ENCODE measurements at regions not wholly inside any gene's neighbourhood (a gene's known extent, or its start where the extent isn't known, plus 50 kb on each side); places are given as distances from the start of the nearest gene placed in this dataset.
"Not testable (repeated sequence)": the region's sequence is repeated elsewhere in the genome, so short reads cannot be mapped to it uniquely, and the experiment has no call there.

DNA sequence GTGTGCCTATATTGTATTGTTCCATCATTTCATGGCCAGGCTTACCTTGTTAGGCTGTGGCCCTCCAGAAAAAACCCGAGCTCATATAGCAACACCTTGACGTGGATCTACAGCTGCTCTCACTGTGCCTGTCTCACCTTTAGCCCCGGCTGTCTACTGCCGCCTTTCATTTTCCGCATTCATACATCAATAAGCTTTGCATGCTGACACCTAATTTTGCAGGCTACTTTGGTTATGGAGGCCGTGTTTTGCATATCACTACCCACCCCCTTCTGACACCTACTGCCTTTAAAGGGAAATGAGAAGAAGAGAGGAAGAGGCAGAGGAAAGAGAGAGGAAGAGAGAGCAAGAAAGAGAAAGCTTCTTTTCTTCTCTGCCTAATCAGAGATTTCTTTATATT is 702.9 kb downstream of the BCL11A start:
- H3K4me1 Mint-ChIP-seq (ENCODE audit: low read depth), result no peaks in the 10 kb centered on the region
- ChIA-PET POLR2A (interaction anchor here (0.6 kb wide), 1 partner anchor 113 kb away, joined by 3 read pairs; no protein-coding TSS in a partner anchor), CTCF (interaction anchor here (0.6 kb wide), 1 partner anchor 500 kb away, joined by 3 read pairs; no protein-coding TSS in a partner anchor)
- DNase-seq, result no peak
- no peaks in the 10 kb centered on the region for H3K27me3 Mint-ChIP-seq (ENCODE audit: low read depth)
- no peak overlapping the region for H3K27ac Mint-ChIP-seq
- ATAC-seq, result no peak
- no peaks in the 10 kb centered on the region for H3K36me3 Mint-ChIP-seq (ENCODE audit: low read depth)
- H3K9me3 Mint-ChIP-seq (ENCODE audit: insufficient read depth), result no peaks in the 10 kb centered on the region
- H3K4me3 Mint-ChIP-seq, result no peak overlapping the region

DNA sequence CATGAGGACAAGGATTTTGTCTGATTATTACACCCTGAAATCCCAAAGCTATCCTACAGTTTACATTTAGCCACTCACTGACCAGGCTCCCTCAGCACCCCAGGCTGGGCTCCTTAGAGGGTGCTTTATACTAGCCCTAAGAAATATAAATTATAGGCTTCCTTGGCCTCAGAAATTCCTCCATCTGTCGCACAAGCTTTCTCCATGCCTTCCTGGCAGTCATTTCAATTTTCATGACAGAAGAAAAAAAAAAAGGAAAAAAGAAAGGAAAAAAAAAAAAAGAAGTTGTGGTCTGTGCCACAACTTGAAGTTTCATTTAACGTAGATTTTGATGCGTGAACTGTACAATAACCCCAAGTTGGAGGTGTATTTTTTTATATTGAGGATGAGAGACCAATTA is 719.5 kb downstream of the BCL11A start:
- H3K27me3 Mint-ChIP-seq (ENCODE audit: low read depth), result no peaks in the 10 kb centered on the region
- H3K4me3 Mint-ChIP-seq, result no peak overlapping the region
- no peaks in the 10 kb centered on the region for H3K4me1 Mint-ChIP-seq (ENCODE audit: low read depth)
- H3K9me3 Mint-ChIP-seq (ENCODE audit: insufficient read depth), result peaks cover 3% of the 10 kb centered on the region
- DNase-seq, result no peak
- ATAC-seq, result no peak
- CTCF ChIA-PET, result no interaction called here
- POLR2A ChIA-PET, result no interaction called here
- no peak overlapping the region for H3K27ac Mint-ChIP-seq
- no peaks in the 10 kb centered on the region for H3K36me3 Mint-ChIP-seq (ENCODE audit: low read depth)

DNA sequence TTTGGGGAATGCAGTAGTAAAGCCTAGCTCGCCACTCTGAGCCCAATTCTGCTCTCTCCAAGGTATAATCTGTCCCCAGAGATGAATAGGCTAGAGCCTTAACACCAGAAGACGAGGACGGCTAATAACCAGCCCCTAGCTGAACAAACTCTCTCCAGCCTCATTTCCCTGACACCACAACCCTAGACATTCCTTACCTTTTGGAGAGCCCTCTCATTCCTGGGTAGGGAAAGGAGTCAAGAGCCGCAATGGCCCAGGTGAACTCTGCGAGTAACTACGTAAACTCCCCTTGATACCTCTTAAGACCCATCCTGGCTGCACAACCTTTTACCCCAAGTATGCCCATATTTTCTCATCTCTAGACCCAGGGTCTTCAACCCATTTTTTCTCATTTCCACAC is 722.9 kb downstream of the BCL11A start:
- no peak overlapping the region for H3K27ac Mint-ChIP-seq

DNA sequence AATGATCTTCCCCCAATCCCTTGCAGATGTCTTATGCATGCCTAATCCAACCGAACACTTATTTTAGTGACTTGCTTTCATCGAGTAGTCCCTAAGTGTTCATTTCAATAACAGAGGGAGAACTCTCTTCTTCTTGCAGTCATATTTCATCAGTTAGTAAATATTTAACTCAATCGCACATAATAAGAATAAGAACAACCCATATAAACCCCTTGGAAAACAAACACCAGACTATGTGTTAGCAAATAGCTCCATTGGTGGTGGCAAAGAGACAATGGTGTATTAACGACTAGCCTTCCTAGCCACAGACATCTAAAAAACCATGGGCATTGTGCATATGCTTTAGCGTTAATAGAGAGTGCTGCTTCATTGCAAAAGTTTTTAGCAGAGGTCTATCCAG is 725.8 kb downstream of the BCL11A start:
- Mint-ChIP-seq H3K27ac (no peak overlapping the region), H3K4me3 (no peak overlapping the region), H3K9me3 (ENCODE audit: insufficient read depth) (peaks cover 2% of the 10 kb centered on the region), H3K36me3 (ENCODE audit: low read depth) (no peaks in the 10 kb centered on the region), H3K27me3 (ENCODE audit: low read depth) (no peaks in the 10 kb centered on the region), H3K4me1 (ENCODE audit: low read depth) (no peaks in the 10 kb centered on the region)
- ChIA-PET POLR2A (no interaction called here), CTCF (interaction anchor here (0.9 kb wide), 1 partner anchor 10 kb away, joined by 3 read pairs; no protein-coding TSS in a partner anchor)
- DNase-seq (no peak), ATAC-seq (no peak)

More for the DNA sequence above, 722.9 kb downstream of the BCL11A start:
- H3K4me1 Mint-ChIP-seq (ENCODE audit: low read depth), result no peaks in the 10 kb centered on the region
- CTCF ChIA-PET, result no interaction called here
- H3K4me3 Mint-ChIP-seq, result no peak overlapping the region
- H3K27me3 Mint-ChIP-seq (ENCODE audit: low read depth), result no peaks in the 10 kb centered on the region
- H3K36me3 Mint-ChIP-seq (ENCODE audit: low read depth), result no peaks in the 10 kb centered on the region
- peaks cover 3% of the 10 kb centered on the region for H3K9me3 Mint-ChIP-seq (ENCODE audit: insufficient read depth)
- ATAC-seq (no peak), DNase-seq (no peak)
- POLR2A ChIA-PET, result no interaction called here

DNA sequence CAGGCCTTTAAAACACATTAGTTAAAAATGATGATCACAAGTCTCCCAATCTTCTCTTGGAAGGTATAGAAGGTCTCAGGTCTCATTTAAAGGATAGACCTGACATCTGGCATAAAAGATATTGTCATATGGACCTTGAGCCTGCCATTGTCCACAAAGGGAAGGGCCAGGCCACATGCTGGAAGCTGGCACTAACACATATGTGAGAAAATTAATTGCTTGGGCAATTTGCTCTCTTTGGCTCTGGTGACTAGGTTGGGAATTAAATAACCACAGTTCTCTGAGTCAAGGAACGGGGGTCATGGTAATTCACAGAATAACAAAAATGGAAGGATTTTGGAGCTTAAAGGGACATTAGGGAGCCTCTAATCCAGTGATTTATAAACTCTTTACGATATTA is 727.3 kb downstream of the BCL11A start:
- no peaks in the 10 kb centered on the region for H3K36me3 Mint-ChIP-seq (ENCODE audit: low read depth)
- CTCF ChIA-PET, result no interaction called here
- POLR2A ChIA-PET, result no interaction called here
- H3K9me3 Mint-ChIP-seq (ENCODE audit: insufficient read depth), result no peaks in the 10 kb centered on the region
- no peak for DNase-seq
- no peaks in the 10 kb centered on the region for H3K4me1 Mint-ChIP-seq (ENCODE audit: low read depth)
- no peaks in the 10 kb centered on the region for H3K27me3 Mint-ChIP-seq (ENCODE audit: low read depth)
- no peak for ATAC-seq
- H3K27ac Mint-ChIP-seq, result no peak overlapping the region
- no peak overlapping the region for H3K4me3 Mint-ChIP-seq

DNA sequence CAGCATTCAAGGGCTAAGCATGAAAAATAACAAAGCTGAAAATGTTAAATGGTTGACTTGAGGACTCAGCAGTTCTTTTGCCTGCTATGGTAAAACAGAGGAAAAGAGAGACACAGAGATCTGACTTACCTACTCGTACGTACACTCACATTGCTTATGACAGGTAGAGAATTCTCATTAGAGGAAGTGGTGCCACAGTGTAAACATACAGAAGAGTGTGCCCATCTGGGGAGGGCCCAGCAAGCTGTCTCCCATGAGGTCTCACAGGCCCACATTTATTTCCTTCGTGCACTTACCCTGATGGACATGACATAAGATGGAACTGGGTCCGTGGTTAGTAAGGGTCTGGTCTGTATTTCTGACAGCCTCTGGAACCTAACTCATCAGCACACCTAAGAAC is 729.1 kb downstream of the BCL11A start:
- ATAC-seq (no peak), DNase-seq (no peak)
- Mint-ChIP-seq H3K4me1 (ENCODE audit: low read depth) (no peaks in the 10 kb centered on the region), H3K4me3 (no peak overlapping the region), H3K27ac (no peak overlapping the region), H3K9me3 (ENCODE audit: insufficient read depth) (no peaks in the 10 kb centered on the region), H3K36me3 (ENCODE audit: low read depth) (no peaks in the 10 kb centered on the region), H3K27me3 (ENCODE audit: low read depth) (no peaks in the 10 kb centered on the region)
- ChIA-PET POLR2A (no interaction called here), CTCF (interaction anchor here (1.0 kb wide), 1 partner anchor 205 kb away, joined by 3 read pairs; no protein-coding TSS in a partner anchor)

DNA sequence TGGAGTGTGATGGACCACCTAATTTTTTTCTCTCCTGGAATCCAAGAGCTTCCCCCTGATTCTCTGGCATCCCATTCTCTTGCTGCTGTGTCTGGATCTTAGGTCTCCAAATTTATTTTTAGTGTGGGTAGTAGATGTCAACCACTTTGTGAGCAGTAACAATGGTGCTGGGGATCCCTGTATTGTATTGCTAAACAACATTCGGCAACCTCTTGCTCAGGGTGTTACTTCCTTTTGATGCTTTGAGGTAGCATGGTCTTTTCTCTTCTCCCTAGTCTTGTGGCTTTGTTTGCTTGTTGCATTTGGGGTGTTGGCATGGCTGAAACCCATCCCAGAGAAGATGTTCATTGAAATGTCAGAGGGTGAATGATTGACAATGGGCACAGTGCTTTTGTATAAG is 737.4 kb downstream of the BCL11A start:
- ATAC-seq (no peak), DNase-seq (no peak)
- ChIA-PET POLR2A (no interaction called here), CTCF (no interaction called here)
- Mint-ChIP-seq H3K27me3 (ENCODE audit: low read depth) (no peaks in the 10 kb centered on the region), H3K4me1 (ENCODE audit: low read depth) (no peaks in the 10 kb centered on the region), H3K36me3 (ENCODE audit: low read depth) (no peaks in the 10 kb centered on the region), H3K4me3 (no peak overlapping the region), H3K27ac (no peak overlapping the region), H3K9me3 (ENCODE audit: insufficient read depth) (no peaks in the 10 kb centered on the region)

DNA sequence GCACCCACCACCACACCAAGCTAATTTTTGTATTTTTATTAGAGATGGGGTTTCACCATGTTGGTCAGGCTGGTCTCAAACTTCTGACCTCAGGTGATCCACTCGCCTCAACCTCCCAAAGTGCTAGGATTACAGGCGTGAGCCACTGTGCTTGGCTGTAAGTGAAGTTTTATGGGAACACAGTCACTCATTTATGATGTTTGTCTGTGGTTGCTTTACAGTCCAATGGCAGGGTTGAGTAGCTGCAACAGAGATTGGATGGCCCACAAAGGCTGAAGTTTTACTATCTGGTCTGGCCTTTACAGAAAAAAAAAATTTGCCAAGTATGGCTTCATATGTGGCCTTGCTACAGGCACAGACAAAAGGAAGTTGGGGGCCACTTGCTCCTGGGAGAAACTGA is 743.2 kb downstream of the BCL11A start:
- H3K9me3 Mint-ChIP-seq (ENCODE audit: insufficient read depth); H3K27me3 Mint-ChIP-seq (ENCODE audit: low read depth); H3K36me3 Mint-ChIP-seq (ENCODE audit: low read depth); DNase-seq; H3K4me3 Mint-ChIP-seq; POLR2A ChIA-PET; ATAC-seq; CTCF ChIA-PET; H3K4me1 Mint-ChIP-seq (ENCODE audit: low read depth); H3K27ac Mint-ChIP-seq: not testable (repeated sequence)

DNA sequence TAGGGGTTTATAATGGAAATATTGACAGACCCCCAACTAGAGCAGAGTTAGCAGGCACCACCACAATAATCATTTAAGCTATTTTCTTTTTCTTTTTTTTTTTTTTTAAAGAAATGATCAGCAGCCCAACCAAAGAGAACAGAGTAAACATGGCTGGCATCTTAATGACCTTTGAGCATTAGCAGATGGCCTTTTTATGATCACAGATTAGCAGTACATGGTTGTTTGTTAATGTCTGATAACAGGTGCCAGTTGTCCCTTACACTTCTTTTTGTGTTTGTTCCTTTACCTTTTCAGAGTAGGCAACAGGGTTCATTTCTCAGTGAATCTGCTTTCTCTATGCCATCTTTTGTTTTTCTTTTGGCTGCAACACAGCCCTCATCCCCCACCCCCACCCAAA is 747.0 kb downstream of the BCL11A start:
- CTCF ChIA-PET, result no interaction called here
- Mint-ChIP-seq H3K36me3 (ENCODE audit: low read depth) (no peaks in the 10 kb centered on the region), H3K27ac (no peak overlapping the region), H3K4me1 (ENCODE audit: low read depth) (no peaks in the 10 kb centered on the region), H3K4me3 (no peak overlapping the region), H3K27me3 (ENCODE audit: low read depth) (no peaks in the 10 kb centered on the region), H3K9me3 (ENCODE audit: insufficient read depth) (no peaks in the 10 kb centered on the region)
- ATAC-seq, result no peak
- POLR2A ChIA-PET, result no interaction called here
- no peak for DNase-seq

DNA sequence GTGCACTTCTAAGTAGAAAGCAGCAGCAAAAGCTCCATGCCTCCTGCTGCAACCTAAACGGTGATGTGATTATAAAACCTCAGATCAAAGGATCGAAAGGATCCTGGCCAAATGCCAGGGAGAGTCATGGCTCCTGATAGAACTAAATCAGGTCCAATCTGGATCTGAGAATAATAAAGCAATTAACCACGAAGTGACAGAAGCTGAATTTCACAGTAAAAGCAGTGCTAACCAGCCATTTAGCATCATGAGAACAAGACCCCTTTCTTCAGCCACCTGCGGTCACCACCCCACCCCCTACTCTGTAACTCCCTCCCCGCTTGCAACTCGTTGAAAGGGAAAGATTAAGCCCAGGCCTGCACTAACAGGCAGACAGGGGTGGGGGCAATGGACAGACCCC is 748.7 kb downstream of the BCL11A start:
- Mint-ChIP-seq H3K27me3 (ENCODE audit: low read depth) (no peaks in the 10 kb centered on the region), H3K36me3 (ENCODE audit: low read depth) (no peaks in the 10 kb centered on the region), H3K9me3 (ENCODE audit: insufficient read depth) (peaks cover 6% of the 10 kb centered on the region)

DNA sequence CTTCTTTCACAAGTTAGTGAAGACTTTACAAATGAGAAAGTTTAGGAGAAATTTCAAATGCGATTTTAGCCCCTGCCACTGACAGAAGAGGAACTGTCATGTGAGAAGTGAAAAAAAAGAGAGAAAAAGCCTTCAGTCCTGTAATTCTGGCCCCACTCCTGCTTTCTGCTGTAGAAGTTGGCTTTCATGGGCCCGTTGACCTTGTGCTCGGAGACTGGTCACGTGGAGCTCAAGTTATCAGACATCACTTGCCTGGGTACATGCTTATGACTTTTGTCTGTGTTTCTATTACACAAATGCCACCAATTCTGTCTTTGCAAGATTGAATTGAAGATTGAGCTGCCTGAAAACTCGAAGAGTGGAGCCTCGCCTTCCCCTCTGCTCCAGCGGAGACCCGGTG is 749.9 kb downstream of the BCL11A start:
- no peaks in the 10 kb centered on the region for H3K4me1 Mint-ChIP-seq (ENCODE audit: low read depth)
- POLR2A ChIA-PET, result no interaction called here
- H3K27ac Mint-ChIP-seq, result no peak overlapping the region
- H3K9me3 Mint-ChIP-seq (ENCODE audit: insufficient read depth), result peaks cover 6% of the 10 kb centered on the region
- DNase-seq (no peak), ATAC-seq (no peak)
- no peak overlapping the region for H3K4me3 Mint-ChIP-seq
- H3K27me3 Mint-ChIP-seq (ENCODE audit: low read depth), result no peaks in the 10 kb centered on the region
- CTCF ChIA-PET, result no interaction called here
- H3K36me3 Mint-ChIP-seq (ENCODE audit: low read depth), result no peaks in the 10 kb centered on the region

More for the DNA sequence above, 748.7 kb downstream of the BCL11A start:
- H3K27ac Mint-ChIP-seq, result no peak overlapping the region
- ATAC-seq, result no peak
- no peak overlapping the region for H3K4me3 Mint-ChIP-seq
- POLR2A ChIA-PET, result no interaction called here
- no peak for DNase-seq
- no peaks in the 10 kb centered on the region for H3K4me1 Mint-ChIP-seq (ENCODE audit: low read depth)
- CTCF ChIA-PET, result no interaction called here

DNA sequence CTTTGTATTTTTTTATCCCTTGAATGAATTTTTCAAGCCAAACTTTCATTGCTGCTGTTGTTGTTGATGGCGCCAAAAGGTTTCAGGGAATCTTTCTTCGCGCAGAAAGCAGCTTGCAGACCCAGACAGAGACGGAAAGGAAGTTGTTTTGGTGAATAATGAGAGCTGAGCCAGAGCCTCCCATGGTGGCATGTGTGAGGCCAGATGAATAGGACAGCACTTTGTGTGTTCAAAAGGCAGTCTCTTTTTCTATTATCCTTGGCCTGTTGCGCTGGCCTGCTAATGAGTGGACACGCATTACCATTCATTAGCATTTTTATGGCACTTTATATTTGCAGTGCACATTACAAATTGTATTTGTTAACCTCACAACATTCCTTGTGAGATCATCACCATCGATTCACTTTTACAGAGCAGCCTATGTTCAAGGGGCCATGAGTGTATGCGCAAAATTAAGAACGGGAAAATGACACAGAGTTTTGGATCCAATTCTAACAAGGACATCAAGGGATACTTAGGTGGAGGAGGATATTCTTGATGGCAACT is 754.7 kb downstream of the BCL11A start:
- ATAC-seq, result no peak
- H3K9me3 Mint-ChIP-seq (ENCODE audit: insufficient read depth), result peaks cover 6% of the 10 kb centered on the region
- DNase-seq, result no peak
- no peak overlapping the region for H3K27ac Mint-ChIP-seq
- H3K36me3 Mint-ChIP-seq (ENCODE audit: low read depth), result no peaks in the 10 kb centered on the region
- no peaks in the 10 kb centered on the region for H3K27me3 Mint-ChIP-seq (ENCODE audit: low read depth)
- no peaks in the 10 kb centered on the region for H3K4me1 Mint-ChIP-seq (ENCODE audit: low read depth)
- ChIA-PET CTCF (no interaction called here), POLR2A (no interaction called here)
- H3K4me3 Mint-ChIP-seq, result no peak overlapping the region

DNA sequence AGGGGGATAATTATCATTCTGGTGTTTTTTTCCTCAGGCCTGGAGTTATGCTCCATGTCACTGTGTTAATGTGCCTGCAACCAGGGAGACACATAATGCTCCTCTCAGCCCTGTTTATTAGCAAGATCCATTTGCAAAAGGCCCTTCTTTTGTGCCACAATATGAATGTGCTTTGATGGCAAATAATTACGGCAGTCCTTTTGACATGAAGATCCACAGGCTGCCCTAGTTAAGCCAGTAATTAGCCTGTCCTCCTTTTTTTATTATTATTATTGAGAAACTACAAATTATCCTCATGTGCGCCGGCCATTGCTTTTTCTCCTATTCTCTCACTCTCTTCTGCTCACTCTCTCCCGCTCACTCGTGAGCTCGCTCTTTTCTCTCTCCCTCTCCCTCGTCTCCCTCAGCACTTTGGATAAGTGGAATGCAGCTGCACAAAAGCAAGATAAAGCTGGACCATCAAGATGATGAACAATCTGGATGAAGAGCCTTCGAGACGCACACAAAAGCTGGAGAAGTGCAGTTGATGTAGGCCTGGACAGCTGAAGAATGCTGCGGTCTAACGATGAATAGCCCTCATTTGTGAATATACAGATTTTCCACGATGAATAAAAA is 762.3 kb downstream of the BCL11A start:
- CTCF ChIA-PET, result interaction anchor here (1.3 kb wide), 1 partner anchor 67 kb away, joined by 3 read pairs; no protein-coding TSS in a partner anchor

More for the DNA sequence above, 762.3 kb downstream of the BCL11A start:
- DNase-seq (no peak), ATAC-seq (no peak)
- no peak overlapping the region for H3K27ac Mint-ChIP-seq
- H3K4me3 Mint-ChIP-seq, result no peak overlapping the region
- POLR2A ChIA-PET, result no interaction called here
- H3K4me1 Mint-ChIP-seq (ENCODE audit: low read depth), result no peaks in the 10 kb centered on the region
- no peaks in the 10 kb centered on the region for H3K36me3 Mint-ChIP-seq (ENCODE audit: low read depth)
- H3K9me3 Mint-ChIP-seq (ENCODE audit: insufficient read depth), result no peaks in the 10 kb centered on the region
- no peaks in the 10 kb centered on the region for H3K27me3 Mint-ChIP-seq (ENCODE audit: low read depth)

All from activated CD8-positive, alpha-beta T cell treated with anti-CD3 and anti-CD28 coated beads, Interleukin-2, amount 10 ng/mL, durations not matched to agents 7 days and 5 days (primary cell).